ENCODE measurements at regions not wholly inside any gene's neighbourhood (a gene's known extent, or its start where the extent isn't known, plus 50 kb on each side); places are given as distances from the start of the nearest gene placed in this dataset.

DNA sequence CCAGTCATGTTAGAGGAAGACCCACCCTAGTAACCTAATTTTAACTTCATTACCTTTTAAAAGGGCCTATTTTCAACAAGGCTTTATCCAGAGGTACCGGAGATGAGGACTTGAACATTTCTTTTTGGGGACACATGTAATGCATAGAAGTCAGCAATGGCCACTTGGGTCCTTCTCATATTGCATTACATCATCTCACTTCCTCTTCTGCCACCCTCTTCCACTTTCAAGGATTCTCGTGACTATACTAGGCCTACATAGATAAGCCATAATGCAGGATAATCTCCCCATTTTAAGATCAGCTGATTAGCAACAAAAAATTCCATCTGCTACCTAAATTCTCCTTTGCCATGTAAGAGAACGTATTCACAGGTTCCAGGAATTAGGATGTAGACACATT is 557.2 kb downstream of the KCTD12 start:
- H2BK12ac ChIP-seq (ENCODE audit: insufficient read length, low read depth, low read length), result no peak overlapping the region
- no peak overlapping the region for H3K27ac ChIP-seq (ENCODE audit: insufficient read length, low read depth, low read length)
- no peak overlapping the region for H2BK20ac ChIP-seq (ENCODE audit: low read depth, low read length, poor library complexity, severe bottlenecking)
- no peak overlapping the region for H3K14ac ChIP-seq (ENCODE audit: insufficient read depth, low read length)
- H3K4ac ChIP-seq (ENCODE audit: low read depth, low read length), result no peak overlapping the region
- no CpG with 5 or more reads among the region's 3 CpGs for WGBS (ENCODE audit: extremely low coverage, insufficient read length, low lambda C conversion rate)
- no peak overlapping the region for H3K18ac ChIP-seq (ENCODE audit: insufficient read length, low read depth, low read length)
- no peak overlapping the region for H3K56ac ChIP-seq (ENCODE audit: insufficient read length, low read depth, low read length)
- H3K23me2 ChIP-seq (ENCODE audit: insufficient read length, low read depth, low read length, poor library complexity, severe bottlenecking), result no peaks in the 10 kb centered on the region
- no peak overlapping the region for H2BK120ac ChIP-seq (ENCODE audit: low read depth, low read length, poor library complexity, severe bottlenecking)
- no peaks in the 10 kb centered on the region for H3K9me3 Mint-ChIP-seq
- no peak overlapping the region for H2AFZ ChIP-seq (ENCODE audit: low read length)
- no peak overlapping the region for H3K23ac ChIP-seq (ENCODE audit: insufficient read length, low read depth, low read length)
- no peak for DNase-seq
- H2AK5ac ChIP-seq (ENCODE audit: insufficient read length, low read length), result no peak overlapping the region
- H3K36me3 Mint-ChIP-seq (ENCODE audit: insufficient read depth in 1 of 3, low read depth in 3 of 3), result no peaks in the 10 kb centered on the region
- no peaks in the 10 kb centered on the region for H3K4me1 Mint-ChIP-seq
- peaks cover 21% of the 10 kb centered on the region for H3K27me3 Mint-ChIP-seq (ENCODE audit: low read depth)
- H3K27me3 ChIP-seq (ENCODE audit: insufficient read depth, low read length), result no peaks in the 10 kb centered on the region; the same call in 1 of the 2 replicates
- TF ChIP-seq, protein P1, sequence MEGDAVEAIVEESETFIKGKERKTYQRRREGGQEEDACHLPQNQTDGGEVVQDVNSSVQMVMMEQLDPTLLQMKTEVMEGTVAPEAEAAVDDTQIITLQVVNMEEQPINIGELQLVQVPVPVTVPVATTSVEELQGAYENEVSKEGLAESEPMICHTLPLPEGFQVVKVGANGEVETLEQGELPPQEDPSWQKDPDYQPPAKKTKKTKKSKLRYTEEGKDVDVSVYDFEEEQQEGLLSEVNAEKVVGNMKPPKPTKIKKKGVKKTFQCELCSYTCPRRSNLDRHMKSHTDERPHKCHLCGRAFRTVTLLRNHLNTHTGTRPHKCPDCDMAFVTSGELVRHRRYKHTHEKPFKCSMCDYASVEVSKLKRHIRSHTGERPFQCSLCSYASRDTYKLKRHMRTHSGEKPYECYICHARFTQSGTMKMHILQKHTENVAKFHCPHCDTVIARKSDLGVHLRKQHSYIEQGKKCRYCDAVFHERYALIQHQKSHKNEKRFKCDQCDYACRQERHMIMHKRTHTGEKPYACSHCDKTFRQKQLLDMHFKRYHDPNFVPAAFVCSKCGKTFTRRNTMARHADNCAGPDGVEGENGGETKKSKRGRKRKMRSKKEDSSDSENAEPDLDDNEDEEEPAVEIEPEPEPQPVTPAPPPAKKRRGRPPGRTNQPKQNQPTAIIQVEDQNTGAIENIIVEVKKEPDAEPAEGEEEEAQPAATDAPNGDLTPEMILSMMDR (conservative IDR thresholded peaks at IDR 0.05), result no peak
- H4K8ac ChIP-seq (replicated peaks; ENCODE audit: insufficient read length, low read depth, low read length), result no peak overlapping the region
- no peaks in the 10 kb centered on the region for H4K20me1 ChIP-seq (ENCODE audit: control insufficient read depth, insufficient read depth, insufficient read length)
- no peak overlapping the region for H2BK5ac ChIP-seq (ENCODE audit: insufficient read length, low read length)
- no peak overlapping the region for H3K27ac Mint-ChIP-seq
- no peak overlapping the region for H3K4me3 Mint-ChIP-seq
- no peak overlapping the region for H2BK15ac ChIP-seq (ENCODE audit: low read depth, low read length)
- no peak overlapping the region for H4K5ac ChIP-seq (ENCODE audit: insufficient read length, low read depth, low read length)
- no peak overlapping the region for H3K4me2 ChIP-seq (ENCODE audit: insufficient read depth, insufficient read length, low read length)
- H3T11ph ChIP-seq (ENCODE audit: low read length), result no peak overlapping the region
- no peaks in the 10 kb centered on the region for H3K79me2 ChIP-seq (ENCODE audit: insufficient read depth, low read length)
- H3K9ac ChIP-seq (ENCODE audit: extremely low read depth, insufficient read length, low read length), result no peak overlapping the region
- no peaks in the 10 kb centered on the region for H3K79me1 ChIP-seq (ENCODE audit: insufficient read depth, low read depth, low read length, poor library complexity, severe bottlenecking)
- no peaks in the 10 kb centered on the region for H3K9me3 ChIP-seq (ENCODE audit: control insufficient read depth, low read depth, low read length)
- no peaks in the 10 kb centered on the region; the same call in 1 of the 2 replicates for H3K4me1 ChIP-seq (ENCODE audit: insufficient read depth, low read length)
- H4K91ac ChIP-seq (ENCODE audit: insufficient read length, low read depth, low read length), result no peak overlapping the region
